ENCODE measurements at regions not wholly inside any gene's neighbourhood (a gene's known extent, or its start where the extent isn't known, plus 50 kb on each side); places are given as distances from the start of the nearest gene placed in this dataset.

DNA sequence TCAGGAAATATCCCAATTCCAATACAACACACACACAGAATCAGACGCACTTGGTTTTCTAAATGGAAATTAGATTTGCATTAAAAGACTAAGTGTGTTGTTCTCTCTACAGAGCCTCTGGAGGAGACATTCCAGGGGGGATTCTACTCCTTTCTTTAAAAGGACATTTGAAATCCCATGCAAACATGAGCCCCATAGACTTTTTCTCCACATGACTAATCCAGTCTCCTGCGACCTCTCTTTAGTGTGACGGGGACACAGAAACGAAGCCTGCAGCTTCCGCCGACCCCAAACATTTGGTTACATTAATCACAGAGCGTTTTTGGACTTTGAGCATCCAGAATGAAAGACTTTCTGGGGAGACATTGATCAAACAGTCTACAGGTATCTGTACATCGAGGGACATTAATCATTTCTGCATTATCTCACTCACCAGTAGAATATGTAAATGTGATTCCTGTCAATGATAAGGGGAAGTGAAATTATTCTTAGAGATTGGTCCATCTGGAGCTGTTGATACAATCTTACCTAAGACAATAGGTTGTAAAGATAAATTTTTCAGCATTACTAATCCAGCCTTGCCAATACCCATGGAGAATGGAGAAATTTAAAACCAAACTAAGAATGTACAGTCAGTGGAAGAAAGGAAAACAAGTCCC, 103.4 kb upstream of the IRX3 start:
- H4K20me1 ChIP-seq, result no peaks in the 10 kb centered on the region

DNA sequence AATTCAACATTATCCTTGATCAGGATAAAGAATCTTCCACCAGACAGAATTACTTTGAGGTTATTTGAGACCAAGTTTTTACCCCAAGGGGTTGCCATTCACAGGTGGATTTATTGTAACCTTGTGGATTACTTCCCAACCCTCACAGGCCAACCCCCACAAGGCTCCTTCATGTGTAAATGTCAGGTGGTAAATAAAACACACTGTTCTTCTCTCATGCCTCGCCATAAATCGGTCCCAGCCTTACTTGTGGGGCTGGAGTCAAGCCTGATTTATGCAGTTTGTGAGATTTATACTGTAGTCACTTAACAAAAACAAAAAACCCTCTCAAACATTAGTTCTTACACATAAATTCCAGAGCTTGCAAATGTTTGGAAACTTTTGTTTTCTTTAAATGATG, 98.6 kb upstream of the IRX3 start:
- no peak for TF ChIP-seq Cebpa-rat (IDR thresholded peaks at IDR 0.05)
- H3K4me3 ChIP-seq, result no peak overlapping the region

More for the DNA sequence above, 103.4 kb upstream of the IRX3 start:
- Histone ChIP-seq H3K4me3 (no peak overlapping the region), H3K9me3 (no peaks in the 10 kb centered on the region; the same call in 1 of the 2 replicates), H3K4me2 (no peak overlapping the region), H3K36me3 (no peaks in the 10 kb centered on the region), H3K4me1 (no peaks in the 10 kb centered on the region), H3K27me3 (no peaks in the 10 kb centered on the region), H3K9ac (no peak overlapping the region), H3K27ac (no peak overlapping the region)
- TF ChIP-seq Cebpa-rat (IDR thresholded peaks at IDR 0.05), result no peak

DNA sequence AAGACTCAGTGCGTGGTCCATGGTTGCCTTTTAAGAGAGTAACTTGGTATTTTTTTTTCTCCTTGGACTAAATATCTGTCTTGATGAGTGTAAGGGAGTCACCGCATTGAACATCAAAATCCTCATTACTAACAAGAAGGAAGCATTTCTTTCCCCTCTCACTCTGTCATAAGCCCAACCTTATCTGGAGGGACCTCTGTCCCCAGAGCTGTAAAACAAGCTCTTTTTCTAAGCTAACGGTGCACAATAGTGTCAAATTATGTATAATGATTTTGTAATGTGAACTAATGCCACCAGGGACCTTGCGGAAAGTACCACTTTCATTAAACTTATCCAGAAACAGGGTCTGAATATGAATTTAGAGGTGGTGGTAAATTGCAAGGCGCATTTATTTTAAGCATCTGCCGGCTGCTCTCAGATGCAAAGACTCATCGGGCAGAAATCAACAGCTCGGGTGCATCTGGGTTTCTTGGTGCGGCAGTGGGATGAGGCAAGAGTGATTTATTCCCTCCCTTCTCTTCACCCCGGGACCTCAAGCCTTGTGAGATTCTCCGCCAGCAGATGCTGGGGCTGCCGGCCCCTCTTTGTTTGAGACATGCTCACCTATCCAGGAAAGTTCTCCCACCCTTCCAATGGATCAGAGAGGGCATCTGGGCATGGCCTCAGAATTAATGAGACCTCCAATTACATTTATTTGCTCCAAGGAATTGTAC, 95.2 kb upstream of the IRX3 start:
- no peaks in the 10 kb centered on the region for H3K36me3 ChIP-seq
- no peak for TF ChIP-seq Cebpa-rat (IDR thresholded peaks at IDR 0.05)

More for the DNA sequence above, 98.6 kb upstream of the IRX3 start:
- Histone ChIP-seq H4K20me1 (no peaks in the 10 kb centered on the region), H3K9me3 (peaks cover 22% of the 10 kb centered on the region), H3K4me2 (no peak overlapping the region), H3K36me3 (no peaks in the 10 kb centered on the region), H3K27ac (no peak overlapping the region), H3K27me3 (no peaks in the 10 kb centered on the region), H3K9ac (no peak overlapping the region), H3K4me1 (no peaks in the 10 kb centered on the region)

DNA sequence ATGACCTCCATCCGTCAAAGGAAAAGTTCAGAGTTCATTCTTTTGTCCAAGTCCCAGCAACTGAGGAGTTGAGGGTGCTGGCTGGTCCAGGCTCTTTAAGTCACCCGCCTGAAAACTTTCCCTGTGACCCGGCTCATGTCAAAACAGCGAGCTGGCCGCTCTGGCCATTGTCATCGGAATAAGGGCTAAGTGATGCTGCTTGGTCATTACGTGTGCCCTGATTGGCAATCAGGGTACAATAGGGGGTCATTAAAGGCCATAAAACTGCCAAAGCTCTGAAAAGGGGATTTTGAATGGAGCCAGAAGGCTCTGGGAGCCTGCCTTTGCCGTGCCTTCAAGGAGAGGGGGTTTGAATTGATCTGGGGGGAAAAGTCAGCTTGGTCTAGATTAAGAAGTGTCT, 88.5 kb upstream of the IRX3 start:
- peak overlapping the region; percentile 97 for H3K4me2 ChIP-seq
- H3K4me1 ChIP-seq, result peaks cover 55% of the 10 kb centered on the region
- H3K27me3 ChIP-seq, result peaks cover 12% of the 10 kb centered on the region
- H3K4me3 ChIP-seq, result no peak overlapping the region
- no peak overlapping the region for H3K27ac ChIP-seq
- 0 out of 2 replicates have a peak, but pooled peaks cover 7% of the 10 kb centered on the region for H4K20me1 ChIP-seq
- H3K9me3 ChIP-seq, result peaks cover 37% of the 10 kb centered on the region
- no peak for TF ChIP-seq Cebpa-rat (IDR thresholded peaks at IDR 0.05)
- H3K9ac ChIP-seq, result no peak overlapping the region; the same call in 1 of the 2 replicates
- no peaks in the 10 kb centered on the region for H3K36me3 ChIP-seq

More for the DNA sequence above, 95.2 kb upstream of the IRX3 start:
- Histone ChIP-seq H3K9ac (no peak overlapping the region), H3K9me3 (peaks cover 53% of the 10 kb centered on the region), H3K4me2 (no peak overlapping the region), H3K4me3 (no peak overlapping the region), H3K4me1 (no peaks in the 10 kb centered on the region), H4K20me1 (no peaks in the 10 kb centered on the region), H3K27ac (no peak overlapping the region), H3K27me3 (no peaks in the 10 kb centered on the region)

DNA sequence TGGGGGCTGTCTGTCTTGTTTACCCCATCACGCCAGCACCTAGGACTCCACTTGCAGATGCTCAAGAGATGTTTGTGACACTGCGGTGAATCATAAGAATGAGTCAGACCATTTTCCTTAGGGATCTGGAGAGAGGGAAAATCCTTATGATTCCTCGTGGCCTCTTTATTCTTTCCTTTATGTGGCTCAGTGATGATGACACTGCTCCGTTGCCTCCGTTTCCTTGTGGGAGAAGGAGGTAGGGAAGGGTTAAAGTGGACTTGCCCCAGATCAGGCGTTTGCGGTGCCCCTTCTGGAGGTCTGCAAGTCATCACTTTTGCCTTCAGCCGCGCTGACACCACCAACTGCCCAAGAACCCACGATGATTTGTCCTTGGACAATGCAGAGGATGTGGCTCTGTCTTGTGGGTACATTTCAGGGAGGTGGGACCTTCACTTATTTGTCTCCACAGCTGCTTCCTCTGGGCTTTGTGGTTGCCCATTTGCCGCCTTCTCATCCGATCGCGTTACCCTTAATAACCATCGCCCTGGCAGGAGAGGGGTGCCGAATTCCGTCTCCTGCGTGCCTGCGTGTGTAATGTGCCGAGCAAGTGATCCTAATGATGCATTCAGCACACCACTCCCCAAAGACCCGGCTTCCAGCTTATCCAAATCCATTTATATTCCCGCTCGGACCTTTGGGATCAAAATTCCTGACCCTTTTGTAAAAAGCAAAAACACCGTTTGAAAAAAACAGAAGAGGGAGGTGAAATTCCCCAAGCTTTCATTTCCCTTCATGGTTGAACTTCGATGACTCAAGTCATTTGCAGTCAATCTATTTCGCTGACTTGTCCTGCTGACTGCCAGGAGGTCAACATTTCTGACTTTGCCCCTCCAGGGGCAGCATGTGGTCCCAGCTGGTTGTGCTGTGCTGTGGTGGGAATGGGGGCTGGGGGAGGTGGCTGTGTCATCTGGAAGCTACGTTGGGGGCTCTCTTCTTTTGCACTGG, 87.2 kb upstream of the IRX3 start:
- Histone ChIP-seq H3K4me3 (peak overlapping the region; percentile 53), H3K27ac (peak overlapping the region; percentile 52; the same call in 1 of the 2 replicates), H3K27me3 (peaks cover 12% of the 10 kb centered on the region), H4K20me1 (0 out of 2 replicates have a peak, but pooled peaks cover 7% of the 10 kb centered on the region), H3K9ac (no peak overlapping the region; the same call in 1 of the 2 replicates), H3K4me2 (peak overlapping the region; percentile 97), H3K9me3 (peaks cover 28% of the 10 kb centered on the region), H3K4me1 (peaks cover 68% of the 10 kb centered on the region), H3K36me3 (no peaks in the 10 kb centered on the region)
- no peak for TF ChIP-seq Cebpa-rat (IDR thresholded peaks at IDR 0.05)

DNA sequence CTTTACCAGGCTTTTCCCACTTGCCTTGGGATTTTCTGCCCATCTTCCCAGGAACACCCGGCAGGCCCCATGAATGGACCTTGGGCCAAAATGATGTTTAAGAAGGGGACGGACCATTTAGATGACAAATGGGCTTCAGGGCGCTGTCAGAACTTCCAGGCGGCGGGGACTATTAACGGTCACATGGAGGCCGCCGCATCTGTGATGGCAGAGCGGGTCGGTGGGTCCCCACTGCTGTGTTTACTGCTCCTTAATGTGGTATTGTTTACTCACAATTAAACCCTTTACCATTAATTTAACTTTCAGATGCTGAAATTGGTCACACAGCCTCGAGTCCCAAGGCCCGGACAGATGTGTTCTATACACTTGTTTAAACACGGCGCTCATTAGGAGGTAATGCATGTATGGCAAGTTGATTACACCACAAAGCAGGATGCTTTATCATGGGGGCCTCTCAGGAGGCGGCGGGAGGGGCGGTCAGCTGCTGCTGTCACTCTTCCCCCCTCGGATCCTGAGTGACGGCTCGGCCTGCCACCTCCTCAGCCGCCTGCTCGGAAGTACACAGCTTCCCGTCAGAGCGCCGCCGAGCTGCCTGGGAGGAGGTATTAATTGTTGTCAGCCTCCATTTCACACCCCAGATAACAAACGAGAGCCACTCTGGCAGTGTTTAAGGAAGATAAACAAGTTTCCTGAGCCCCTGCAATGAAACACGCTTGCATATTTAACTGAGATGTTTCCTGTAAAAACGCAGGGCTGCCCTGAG, 83.9 kb upstream of the IRX3 start:
- TF ChIP-seq Cebpa-rat (IDR thresholded peaks at IDR 0.05), result no peak
- H3K4me3 ChIP-seq, result 0 out of 2 replicates have a peak overlapping the region, but pooled peaks have one; percentile 18
- H3K9ac ChIP-seq, result 0 out of 2 replicates have a peak overlapping the region, but pooled peaks have one; percentile 47
- H3K4me2 ChIP-seq, result peak overlapping the region; percentile 80
- H4K20me1 ChIP-seq, result 0 out of 2 replicates have a peak, but pooled peaks cover 7% of the 10 kb centered on the region
- peaks cover 9% of the 10 kb centered on the region for H3K27me3 ChIP-seq
- H3K4me1 ChIP-seq, result peaks cover 99% of the 10 kb centered on the region
- peak overlapping the region; percentile 14; the same call in 1 of the 2 replicates for H3K27ac ChIP-seq
- H3K36me3 ChIP-seq, result no peaks in the 10 kb centered on the region
- no peaks in the 10 kb centered on the region for H3K9me3 ChIP-seq

DNA sequence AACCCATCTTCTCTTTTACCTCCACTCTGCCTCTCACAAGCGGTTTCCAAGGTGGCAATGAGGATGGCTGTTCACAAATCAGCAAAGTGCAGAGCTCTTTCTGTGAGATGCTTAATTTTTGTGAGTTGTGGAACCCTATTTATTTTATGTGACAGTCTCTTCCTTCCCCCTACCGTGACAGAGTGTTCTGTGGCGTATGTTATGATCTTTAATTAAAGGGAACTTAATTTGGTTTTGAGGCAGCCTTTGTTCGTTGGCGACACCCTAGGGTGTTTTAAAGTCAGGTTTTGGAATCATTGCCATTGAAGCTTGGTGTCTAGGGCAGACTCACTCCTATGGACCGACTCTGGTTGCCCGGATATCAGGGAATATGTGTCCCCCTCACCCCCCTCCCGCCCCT, 83.3 kb upstream of the IRX3 start:
- Histone ChIP-seq H4K20me1 (0 out of 2 replicates have a peak, but pooled peaks cover 7% of the 10 kb centered on the region), H3K27me3 (peaks cover 3% of the 10 kb centered on the region), H3K4me3 (no peak overlapping the region), H3K27ac (no peak overlapping the region), H3K9ac (no peak overlapping the region), H3K9me3 (no peaks in the 10 kb centered on the region), H3K4me2 (peak overlapping the region; percentile 80), H3K36me3 (no peaks in the 10 kb centered on the region), H3K4me1 (peaks cover 99% of the 10 kb centered on the region)
- no peak for TF ChIP-seq Cebpa-rat (IDR thresholded peaks at IDR 0.05)

DNA sequence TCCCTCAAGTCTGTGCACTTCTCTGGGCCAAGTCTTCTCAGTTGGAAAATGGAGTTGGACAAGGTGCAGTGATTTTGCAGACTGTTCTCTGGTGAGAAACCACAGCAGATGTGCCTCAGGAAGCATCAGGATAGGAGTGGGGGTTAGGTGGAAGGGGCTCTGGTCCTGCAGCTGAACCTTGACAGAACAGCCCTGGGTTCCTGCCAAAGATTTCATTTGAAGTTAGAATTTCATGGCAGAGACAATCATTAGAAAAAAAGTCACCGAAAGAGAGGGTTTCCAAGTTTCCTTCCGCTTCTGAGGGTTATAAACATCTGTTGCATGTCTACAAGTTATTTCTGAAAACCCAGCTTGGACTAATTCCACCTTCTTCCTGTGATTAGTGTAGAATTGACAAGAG, 80.4 kb upstream of the IRX3 start:
- Histone ChIP-seq H3K9me3 (no peaks in the 10 kb centered on the region), H3K36me3 (no peaks in the 10 kb centered on the region), H3K27me3 (no peaks in the 10 kb centered on the region; the same call in 1 of the 2 replicates), H3K4me1 (peaks cover 89% of the 10 kb centered on the region), H3K9ac (no peak overlapping the region), H3K27ac (peak overlapping the region; percentile 72), H3K4me2 (peak overlapping the region; percentile 80), H4K20me1 (no peaks in the 10 kb centered on the region), H3K4me3 (no peak overlapping the region)
- TF ChIP-seq Cebpa-rat (IDR thresholded peaks at IDR 0.05), result no peak

Data from BLaER1 (cell line).